ENCODE measurements at regions not wholly inside any gene's neighbourhood (a gene's known extent, or its start where the extent isn't known, plus 50 kb on each side); places are given as distances from the start of the nearest gene placed in this dataset.
"Not testable (repeated sequence)": the region's sequence is repeated elsewhere in the genome, so short reads cannot be mapped to it uniquely, and the experiment has no call there.

DNA sequence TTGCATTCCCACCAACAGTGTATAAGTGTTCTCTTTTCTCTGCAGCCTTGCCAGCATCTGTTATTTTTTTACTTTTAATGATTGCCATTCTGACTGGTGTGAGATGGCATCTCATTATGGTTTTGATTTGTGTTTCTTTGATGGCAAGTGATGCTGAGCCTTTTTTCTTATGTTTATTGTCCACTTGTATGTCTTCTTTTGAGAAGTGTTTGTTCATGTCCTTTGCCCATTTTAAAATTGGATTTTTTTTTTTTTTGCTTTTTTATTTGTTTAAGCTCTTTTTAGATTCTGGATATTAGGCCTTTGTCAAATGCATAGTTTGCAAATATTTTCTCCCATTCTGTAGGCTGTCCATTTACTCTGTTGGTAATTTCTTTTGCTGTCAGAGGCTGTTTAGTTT lies 134.4 kb downstream of the APIP start:
- TF ChIP-seq, protein P1, sequence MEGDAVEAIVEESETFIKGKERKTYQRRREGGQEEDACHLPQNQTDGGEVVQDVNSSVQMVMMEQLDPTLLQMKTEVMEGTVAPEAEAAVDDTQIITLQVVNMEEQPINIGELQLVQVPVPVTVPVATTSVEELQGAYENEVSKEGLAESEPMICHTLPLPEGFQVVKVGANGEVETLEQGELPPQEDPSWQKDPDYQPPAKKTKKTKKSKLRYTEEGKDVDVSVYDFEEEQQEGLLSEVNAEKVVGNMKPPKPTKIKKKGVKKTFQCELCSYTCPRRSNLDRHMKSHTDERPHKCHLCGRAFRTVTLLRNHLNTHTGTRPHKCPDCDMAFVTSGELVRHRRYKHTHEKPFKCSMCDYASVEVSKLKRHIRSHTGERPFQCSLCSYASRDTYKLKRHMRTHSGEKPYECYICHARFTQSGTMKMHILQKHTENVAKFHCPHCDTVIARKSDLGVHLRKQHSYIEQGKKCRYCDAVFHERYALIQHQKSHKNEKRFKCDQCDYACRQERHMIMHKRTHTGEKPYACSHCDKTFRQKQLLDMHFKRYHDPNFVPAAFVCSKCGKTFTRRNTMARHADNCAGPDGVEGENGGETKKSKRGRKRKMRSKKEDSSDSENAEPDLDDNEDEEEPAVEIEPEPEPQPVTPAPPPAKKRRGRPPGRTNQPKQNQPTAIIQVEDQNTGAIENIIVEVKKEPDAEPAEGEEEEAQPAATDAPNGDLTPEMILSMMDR (conservative IDR thresholded peaks at IDR 0.05 in 1 of 2, IDR thresholded peaks at IDR 0.05 in 1 of 2; ENCODE audit: extremely low read depth in 1 of 2, insufficient read depth in 1 of 2, low read depth in 1 of 2, low read length in 2 of 2), result not testable (repeated sequence)
- TF ChIP-seq EZH2 (IDR thresholded peaks at IDR 0.05; ENCODE audit: borderline replicate concordance, low read length), result not testable (repeated sequence)
